HG03575 (cell line): ENCODE measurements at regions not wholly inside any gene's neighbourhood (a gene's known extent, or its start where the extent isn't known, plus 50 kb on each side); places are given as distances from the start of the nearest gene placed in this dataset.

Source experiments
- ATAC-seq: cut with Tn5 transposase; IDR thresholded peaks from one replicate; pipeline ENCODE4 v1.9.1; 2021; ENCODE audit not compliant: unreplicated experiment, insufficient number of reproducible peaks, low FRiP score; ENCODE audit errors: extremely low read depth

DNA sequence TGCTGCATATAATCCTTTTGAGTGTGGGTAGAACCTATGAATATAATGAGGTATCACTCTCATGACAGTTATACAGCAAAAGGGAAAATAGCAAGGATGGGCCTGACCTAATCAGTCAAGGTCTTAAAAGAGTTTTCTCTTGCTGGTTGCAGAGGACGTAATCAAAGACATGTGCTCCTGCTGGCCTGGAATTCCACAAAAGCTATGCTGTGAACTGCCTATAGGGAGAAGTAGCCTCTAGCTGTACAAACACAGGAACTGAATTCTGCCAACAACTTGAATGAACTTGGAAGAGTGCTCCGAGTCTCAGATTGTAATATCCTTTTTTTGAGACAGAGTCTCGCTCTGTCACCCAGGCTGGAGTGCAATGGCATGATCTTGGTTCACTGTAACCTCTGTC is 195.6 kb downstream of the PLK2 start:
- no peak for ATAC-seq

DNA sequence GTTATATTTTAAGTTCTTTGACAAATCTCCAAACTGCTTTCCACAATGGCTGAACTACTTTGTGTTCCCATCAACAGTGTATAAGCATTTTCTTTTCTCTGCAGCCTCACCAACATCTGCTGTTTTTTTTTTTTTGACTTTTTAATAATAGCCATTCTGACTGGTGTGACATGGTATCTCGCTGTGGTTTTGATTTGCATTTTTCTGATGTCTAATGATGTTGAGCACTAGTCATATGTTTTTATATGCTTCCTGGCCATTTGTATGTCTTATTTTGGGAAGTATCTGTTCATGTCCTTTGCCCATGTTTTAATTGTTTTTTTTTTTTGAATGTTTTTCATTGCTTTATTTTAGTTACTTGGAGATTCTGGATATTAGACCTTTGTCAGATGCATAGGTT is 196.6 kb downstream of the PLK2 start:
- no peak for ATAC-seq

DNA sequence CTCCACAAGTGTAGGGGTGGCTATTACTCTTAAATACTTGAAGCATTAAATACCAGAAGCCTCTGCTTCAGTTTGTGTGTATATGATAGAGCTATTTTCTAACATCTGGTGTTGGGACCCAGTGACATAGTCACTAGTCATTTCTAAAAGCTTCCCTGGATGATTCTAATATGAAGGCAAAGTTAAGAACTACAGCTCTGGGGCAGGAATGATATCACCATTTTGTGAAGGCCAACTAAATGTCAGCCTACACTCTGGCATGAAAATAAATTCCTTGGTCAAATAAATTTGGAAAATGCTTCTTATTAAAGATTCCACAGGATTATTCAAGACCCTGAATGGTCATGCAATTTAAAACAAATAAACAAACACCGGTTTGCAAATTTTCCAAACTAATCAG is 197.7 kb downstream of the PLK2 start:
- ATAC-seq = no peak

GRCh38 chr5:58261605-58262004 is 198.3 kb downstream of the PLK2 start:
- ATAC-seq = no peak

GRCh38 chr5:58260243-58260642 is 199.6 kb downstream of the PLK2 start:
- no peak for ATAC-seq

DNA sequence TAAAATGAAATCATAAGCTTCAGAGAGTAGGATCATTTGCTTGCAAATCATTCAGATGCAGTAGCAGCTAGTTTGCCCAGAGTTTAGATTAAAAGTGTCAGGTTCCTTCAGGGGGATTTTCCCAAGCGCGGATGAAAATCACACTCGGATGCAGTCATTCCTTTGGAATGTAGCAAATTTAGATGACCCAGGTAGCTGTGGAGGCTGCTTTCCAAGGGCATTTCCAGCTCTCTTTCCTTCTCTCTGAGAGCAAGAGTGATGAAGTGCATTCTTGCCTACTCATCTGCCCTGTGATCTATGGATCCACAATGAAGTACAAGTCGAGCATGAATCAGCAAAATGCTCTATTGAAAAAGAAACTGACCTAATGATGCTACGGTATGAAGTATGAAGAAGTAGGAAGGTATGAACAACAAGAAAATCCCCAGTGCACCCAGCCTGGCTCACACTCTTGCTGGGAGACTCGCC is 200.2 kb downstream of the PLK2 start:
- no peak for ATAC-seq

DNA sequence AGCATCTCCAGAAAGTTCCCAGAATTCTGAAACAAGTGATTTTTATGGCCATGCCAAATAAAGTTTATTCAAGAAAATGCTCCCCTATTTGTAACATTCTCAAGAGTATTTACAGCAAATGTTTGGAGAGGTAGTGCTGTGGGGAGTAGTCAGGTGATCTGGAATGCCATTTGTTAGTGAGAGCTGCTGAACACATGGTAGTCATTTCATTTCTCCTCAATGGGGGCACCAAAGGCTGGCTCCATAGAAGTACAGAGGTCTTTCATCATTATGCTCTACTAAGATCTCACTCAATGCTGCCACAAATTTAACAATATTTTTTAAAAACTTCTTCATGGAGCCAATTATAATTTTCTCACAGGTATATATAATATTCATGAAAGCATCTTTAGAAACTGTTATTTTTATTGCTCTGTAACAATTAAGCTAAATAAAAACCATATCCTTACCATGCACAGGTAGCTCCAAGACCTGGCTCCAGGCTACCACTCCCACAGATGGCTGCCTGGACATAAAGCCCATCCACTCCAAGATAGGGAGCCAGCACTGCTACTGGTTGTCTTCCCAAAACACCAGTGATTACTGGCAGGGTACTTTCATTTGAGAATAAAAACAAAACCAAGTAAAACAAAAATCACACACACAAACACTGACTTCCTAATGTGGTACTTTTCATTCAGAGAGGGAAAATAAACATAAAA is 200.8 kb downstream of the PLK2 start:
- no peak for ATAC-seq

- no peak for ATAC-seq
Measured at GRCh38 chr5:58255970-58256369, 203.9 kb downstream of the PLK2 start.

- ATAC-seq = no peak
Measured at GRCh38 chr5:58255386-58255785, 204.5 kb downstream of the PLK2 start.

DNA sequence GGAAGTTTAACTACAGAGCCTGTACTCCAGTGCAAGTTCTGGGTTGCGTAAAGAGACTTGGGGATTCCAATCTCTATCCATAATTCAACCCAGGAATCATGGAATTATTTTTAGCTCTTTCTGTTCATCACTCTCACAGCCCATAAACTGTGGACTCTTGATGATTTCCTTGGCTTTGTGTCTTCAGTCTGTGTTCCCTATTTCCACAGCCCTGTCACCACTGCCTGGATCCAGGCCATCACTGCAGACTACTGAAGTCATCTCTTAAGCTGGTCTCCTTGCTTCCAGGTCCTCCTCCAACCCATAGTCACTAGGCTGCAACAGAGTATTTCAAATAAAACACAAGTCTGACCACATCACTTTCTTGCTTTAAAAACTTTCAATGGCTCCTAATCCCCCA is 211.7 kb downstream of the PLK2 start:
- ATAC-seq = no peak

- no peak for ATAC-seq
Measured at GRCh38 chr5:58246461-58246944, 213.4 kb downstream of the PLK2 start.

DNA sequence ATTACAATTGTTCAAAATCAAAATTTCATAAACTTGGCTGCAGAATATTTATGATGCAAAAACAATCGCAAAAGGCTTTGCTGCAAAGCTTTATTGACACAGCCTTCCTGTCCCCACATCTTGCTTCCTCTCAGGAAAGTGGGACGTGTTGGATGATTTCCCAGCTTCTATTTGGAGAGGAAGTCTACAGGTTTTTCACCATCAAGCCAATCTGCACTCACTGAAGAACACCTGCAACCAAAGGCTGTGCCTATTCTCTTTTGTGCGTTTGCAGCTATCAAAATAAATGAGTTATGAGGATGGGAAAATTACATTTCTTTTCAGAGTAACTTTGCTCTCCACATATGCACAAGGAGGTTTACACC is 214.4 kb downstream of the PLK2 start:
- ATAC-seq = no peak

DNA sequence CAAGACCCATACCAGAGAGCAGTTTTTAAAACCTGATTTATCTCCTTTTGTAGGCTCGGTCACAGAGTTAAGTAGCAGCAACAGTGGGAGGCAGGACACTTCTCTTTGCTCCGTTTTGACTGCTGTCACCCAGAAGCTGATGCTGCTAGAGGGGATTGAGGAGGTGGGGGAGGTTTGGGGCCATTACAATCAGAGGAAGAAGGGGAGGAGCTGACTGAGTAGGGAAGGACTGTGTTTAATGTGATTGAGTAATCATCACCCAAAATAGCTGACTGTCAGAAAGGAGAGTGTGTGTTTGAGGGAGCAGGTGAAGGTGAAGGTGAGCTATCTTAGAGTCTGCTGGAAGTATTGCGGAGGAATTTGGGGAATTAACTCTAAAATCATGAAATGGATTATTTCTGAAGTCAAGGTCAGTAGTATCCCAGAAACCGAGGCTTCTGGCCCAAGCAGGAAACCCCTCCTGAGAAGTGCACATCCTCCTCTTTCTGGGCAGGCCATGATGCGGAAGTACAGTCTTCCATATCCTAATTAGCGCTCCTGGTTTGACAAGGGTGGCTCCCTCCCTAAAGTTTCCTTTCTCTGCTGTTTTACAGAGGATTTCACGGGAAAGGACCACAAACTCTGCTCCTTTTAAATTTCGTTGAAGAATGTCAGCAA is 214.9 kb downstream of the PLK2 start:
- no peak for ATAC-seq

GRCh38 chr5:58241389-58241788 is 218.5 kb downstream of the PLK2 start:
- ATAC-seq = no peak

DNA sequence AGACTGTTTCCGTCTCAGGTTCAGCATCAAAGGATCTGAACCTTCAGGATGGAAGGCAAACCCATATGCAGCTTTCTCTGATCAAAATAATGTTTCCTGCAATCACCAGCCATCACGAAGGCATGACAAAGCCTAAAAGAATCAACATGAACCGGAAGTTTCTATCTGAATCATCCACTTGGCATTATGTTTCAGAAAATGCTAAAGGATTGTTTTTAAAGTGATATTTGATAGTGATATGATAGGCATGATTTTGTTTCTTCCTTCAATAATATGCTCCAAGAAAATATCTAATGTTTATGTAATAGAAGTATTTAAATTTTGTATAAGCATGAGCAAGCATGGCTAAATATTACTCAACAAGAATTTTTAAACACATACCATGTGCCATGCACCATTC is 219.6 kb downstream of the PLK2 start:
- no peak for ATAC-seq

- no peak for ATAC-seq
Measured at GRCh38 chr5:58239731-58240130, 220.2 kb downstream of the PLK2 start.

DNA sequence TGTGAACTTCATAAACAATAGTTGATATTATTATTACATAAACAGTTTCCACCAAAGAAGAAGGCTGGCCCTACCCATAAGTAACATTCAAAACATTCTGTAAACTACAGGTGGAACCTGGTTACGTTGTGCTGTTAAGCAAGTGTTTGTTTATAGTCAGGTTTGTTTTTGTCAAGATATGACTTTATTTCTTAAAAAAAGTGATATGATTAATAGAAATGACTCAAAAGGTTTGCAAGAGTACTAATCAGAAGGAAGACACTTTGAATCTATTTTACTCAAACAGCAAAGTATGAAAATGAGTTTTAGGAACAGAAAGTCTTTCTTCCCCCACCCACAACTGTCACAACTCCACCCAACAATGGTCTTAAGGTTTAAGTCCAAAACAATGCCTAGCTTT is 220.8 kb downstream of the PLK2 start:
- ATAC-seq = no peak

GRCh38 chr5:58236498-58236897 is 223.4 kb downstream of the PLK2 start:
- ATAC-seq = no peak

DNA sequence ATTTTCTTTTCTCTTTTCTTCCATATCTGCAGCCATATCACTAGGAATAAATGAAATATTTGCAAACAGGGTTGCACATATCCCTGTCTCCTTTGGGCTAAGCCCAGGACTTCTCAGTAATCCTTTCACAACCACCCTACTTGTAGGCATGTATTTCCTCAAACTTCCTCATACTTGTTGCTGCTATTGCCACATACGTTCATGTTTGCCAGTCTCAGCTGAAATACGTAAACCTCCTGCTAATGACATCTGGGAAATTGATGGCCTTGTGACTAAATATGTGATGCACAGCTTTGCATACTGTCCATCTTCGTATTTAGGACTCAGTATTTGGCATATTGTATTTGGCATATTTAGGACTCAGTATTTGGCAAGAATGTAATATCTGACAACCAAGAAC is 224.6 kb downstream of the PLK2 start:
- no peak for ATAC-seq

DNA sequence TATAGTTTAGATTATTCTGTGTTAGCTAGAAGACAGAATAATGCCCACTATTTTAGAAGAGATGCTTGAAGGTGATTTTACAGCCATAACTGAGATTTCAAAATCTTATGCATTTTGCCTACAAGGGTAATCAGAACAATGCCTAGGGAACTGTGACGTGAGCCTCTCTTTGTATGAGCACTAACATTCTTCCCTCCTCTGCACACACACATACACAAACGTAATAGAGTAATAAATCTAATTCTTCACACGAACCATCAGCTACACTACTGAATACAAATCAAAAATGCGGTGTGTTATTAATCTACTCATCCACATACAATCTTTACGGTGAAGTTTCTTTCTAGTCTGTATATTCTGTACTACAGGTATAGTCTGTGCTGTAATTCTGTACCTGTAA is 227.8 kb downstream of the PLK2 start:
- ATAC-seq = no peak

DNA sequence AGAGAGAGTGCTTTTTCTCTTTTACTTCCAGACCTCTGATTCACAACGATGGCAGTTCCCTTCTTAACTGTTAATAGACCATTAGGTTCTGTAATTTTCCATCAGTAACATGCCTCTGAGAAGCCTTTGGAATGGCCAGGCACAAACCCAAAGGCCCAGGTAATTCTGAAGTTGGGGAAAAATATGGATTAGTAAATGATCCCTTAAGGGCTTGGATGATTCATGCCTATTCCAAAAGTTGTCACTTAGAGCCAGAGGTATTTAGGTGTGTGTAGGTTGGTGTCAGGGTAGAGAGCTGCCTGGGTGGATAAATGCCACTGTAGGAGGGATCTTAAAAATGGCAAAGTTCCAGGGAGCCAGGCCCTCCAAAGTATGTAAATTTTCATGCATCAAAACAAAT is 228.8 kb downstream of the PLK2 start:
- no peak for ATAC-seq
